Activated naive CD4-positive, alpha-beta T cell (primary cell): ENCODE measurements at regions not wholly inside any gene's neighbourhood (a gene's known extent, or its start where the extent isn't known, plus 50 kb on each side); places are given as distances from the start of the nearest gene placed in this dataset.

Experiments
- DNase-seq, 4 experiments: peaks; one replicate each; lab custom pipeline; 2025; lab: John Stamatoyannopoulos, UW

GRCh38 chr5:56481428-56482357 is 248.6 kb upstream of the ANKRD55 start:
- DNase-seq, result peak in 1 of 4 experiments; percentile 10

- peak in 3 of 4 experiments; percentile 11 to 12 (median 12) for DNase-seq
These were observed 247.7 kb upstream of the ANKRD55 start for GRCh38 chr5:56480705-56481427.

- DNase-seq, result peak in 1 of 4 experiments; percentile 5
These were observed 247.1 kb upstream of the ANKRD55 start for GRCh38 chr5:56480078-56480704.

- no peak for DNase-seq
These were observed 246.6 kb upstream of the ANKRD55 start for GRCh38 chr5:56479696-56480077.

GRCh38 chr5:56479126-56479525 is 246.0 kb upstream of the ANKRD55 start:
- no peak for DNase-seq

GRCh38 chr5:56478062-56478461 is 244.9 kb upstream of the ANKRD55 start:
- no peak for DNase-seq

- no peak for DNase-seq
These were observed 243.3 kb upstream of the ANKRD55 start for GRCh38 chr5:56476487-56476856.

GRCh38 chr5:56475689-56476486 is 242.8 kb upstream of the ANKRD55 start:
- no peak for DNase-seq

GRCh38 chr5:56471707-56472106 is 238.6 kb upstream of the ANKRD55 start:
- no peak for DNase-seq

- no peak for DNase-seq
These were observed 236.9 kb upstream of the ANKRD55 start for GRCh38 chr5:56470007-56470406.

- DNase-seq, result no peak
These were observed 235.1 kb upstream of the ANKRD55 start for GRCh38 chr5:56468277-56468676.

GRCh38 chr5:56467176-56467717 is 234.1 kb upstream of the ANKRD55 start:
- no peak for DNase-seq

GRCh38 chr5:56466136-56466816 is 233.1 kb upstream of the ANKRD55 start:
- no peak for DNase-seq

GRCh38 chr5:56465769-56466135 is 232.6 kb upstream of the ANKRD55 start:
- DNase-seq, result no peak

GRCh38 chr5:56464935-56465768 is 232.0 kb upstream of the ANKRD55 start:
- DNase-seq, result no peak

GRCh38 chr5:56463944-56464571 is 230.9 kb upstream of the ANKRD55 start:
- DNase-seq, result no peak

- DNase-seq, result no peak
These were observed 228.5 kb upstream of the ANKRD55 start for GRCh38 chr5:56461584-56461983.

GRCh38 chr5:56460681-56461191 is 227.6 kb upstream of the ANKRD55 start:
- DNase-seq, result no peak

- no peak for DNase-seq
These were observed 227.0 kb upstream of the ANKRD55 start for GRCh38 chr5:56460195-56460546.
